BE2C (cell line): ENCODE measurements at regions not wholly inside any gene's neighbourhood (a gene's known extent, or its start where the extent isn't known, plus 50 kb on each side); places are given as distances from the start of the nearest gene placed in this dataset.

Source experiments
- DNase-seq: peaks from one replicate; pipeline ENCODE4 v3.0.0-alpha.2; 2020
- H3K27me3 ChIP-seq: fragments of 250-450 bp; sonication (Bioruptor Pico); 2 replicates; pipeline ENCODE4 v1.5.1; 2020; ENCODE audit warnings: mild to moderate bottlenecking
- H3K36me3 ChIP-seq: fragments of 250-450 bp; sonication (Bioruptor Pico); 2 replicates; pipeline ENCODE4 v1.5.1; 2020; ENCODE audit warnings: mild to moderate bottlenecking
- H3K4me1 ChIP-seq: fragments of 250-450 bp; sonication (Bioruptor Pico); 2 replicates; pipeline ENCODE4 v1.5.1; 2020
- H3K4me3 ChIP-seq: 2 replicates; pipeline ENCODE4 v1.5.1; 2011; ENCODE audit warnings: low read depth, low read length
- H3K9me3 ChIP-seq: fragments of 250-450 bp; sonication (Bioruptor Pico); 2 replicates; pipeline ENCODE4 v1.5.1; 2020
- CTCF ChIP-seq: IDR thresholded peaks from 2 replicates; pipeline ENCODE4 v1.5.1; 2012; ENCODE audit warnings: mild to moderate bottlenecking, low read depth, low read length

- no peaks in the 10 kb centered on the region; the same call in 1 of the 2 replicates for H3K4me1 ChIP-seq
- no peak for TF ChIP-seq CTCF
- H3K36me3 ChIP-seq: no peaks in the 10 kb centered on the region
- no peaks in the 10 kb centered on the region for H3K27me3 ChIP-seq
- no peak overlapping the region for H3K4me3 ChIP-seq
- DNase-seq: no peak
- no peaks in the 10 kb centered on the region for H3K9me3 ChIP-seq
Observed at GRCh38 chr13:90526711-90527110, 820.8 kb upstream of the MIR17HG start.

GRCh38 chr13:90531744-90532143 lies 815.7 kb upstream of the MIR17HG start:
- Histone ChIP-seq H3K4me1 (no peaks in the 10 kb centered on the region; the same call in 1 of the 2 replicates), H3K27me3 (no peaks in the 10 kb centered on the region), H3K9me3 (no peaks in the 10 kb centered on the region), H3K36me3 (no peaks in the 10 kb centered on the region), H3K4me3 (no peak overlapping the region)
- no peak for DNase-seq
- TF ChIP-seq CTCF: no peak

- Histone ChIP-seq H3K4me1 (no peaks in the 10 kb centered on the region), H3K9me3 (no peaks in the 10 kb centered on the region), H3K27me3 (no peaks in the 10 kb centered on the region), H3K4me3 (no peak overlapping the region), H3K36me3 (no peaks in the 10 kb centered on the region)
- TF ChIP-seq CTCF: no peak
- no peak for DNase-seq
Observed at GRCh38 chr13:90532861-90533492, 814.5 kb upstream of the MIR17HG start.

- Histone ChIP-seq H3K36me3 (no peaks in the 10 kb centered on the region), H3K4me3 (no peak overlapping the region), H3K9me3 (no peaks in the 10 kb centered on the region), H3K4me1 (no peaks in the 10 kb centered on the region), H3K27me3 (no peaks in the 10 kb centered on the region)
- no peak for TF ChIP-seq CTCF
- DNase-seq: no peak
Observed at GRCh38 chr13:90533866-90534265, 813.6 kb upstream of the MIR17HG start.

GRCh38 chr13:90534617-90535370 lies 812.7 kb upstream of the MIR17HG start:
- no peak for TF ChIP-seq CTCF

GRCh38 chr13:90535421-90535820 lies 812.1 kb upstream of the MIR17HG start:
- no peak for DNase-seq

More at GRCh38 chr13:90534617-90535370, 812.7 kb upstream of the MIR17HG start:
- Histone ChIP-seq H3K9me3 (no peaks in the 10 kb centered on the region), H3K4me3 (no peak overlapping the region), H3K27me3 (no peaks in the 10 kb centered on the region), H3K36me3 (no peaks in the 10 kb centered on the region), H3K4me1 (no peaks in the 10 kb centered on the region)
- no peak for DNase-seq

More at GRCh38 chr13:90535421-90535820, 812.1 kb upstream of the MIR17HG start:
- TF ChIP-seq CTCF: no peak
- H3K4me3 ChIP-seq: no peak overlapping the region
- H3K9me3 ChIP-seq: no peaks in the 10 kb centered on the region
- no peaks in the 10 kb centered on the region for H3K27me3 ChIP-seq
- H3K4me1 ChIP-seq: no peaks in the 10 kb centered on the region
- H3K36me3 ChIP-seq: no peaks in the 10 kb centered on the region
